ENCODE measurements at regions not wholly inside any gene's neighbourhood (a gene's known extent, or its start where the extent isn't known, plus 50 kb on each side); places are given as distances from the start of the nearest gene placed in this dataset.
A peak's percentile ranks its signal among the peaks of the same experiment; 100 is the strongest.
"Not testable (repeated sequence)": the region's sequence is repeated elsewhere in the genome, so short reads cannot be mapped to it uniquely, and the experiment has no call there.

- Histone ChIP-seq H3K4me3 (no peak overlapping the region), H3K27ac (no peak overlapping the region)
These were observed 78.5 kb upstream of the DLG1 start for GRCh38 chr3:197376735-197377555.

- H3K4me3 ChIP-seq: no peak overlapping the region
- peak overlapping the region in 1 of 21 experiments; percentile 22 for H3K27ac ChIP-seq
These were observed 77.6 kb upstream of the DLG1 start for GRCh38 chr3:197376020-197376419.

GRCh38 chr3:197375001-197375441, 76.6 kb upstream of the DLG1 start:
- no peak overlapping the region for H3K27ac ChIP-seq
- no peak overlapping the region for H3K4me3 ChIP-seq

GRCh38 chr3:197373096-197373495, 74.7 kb upstream of the DLG1 start:
- Histone ChIP-seq H3K27ac (no peak overlapping the region), H3K4me3 (no peak overlapping the region)

GRCh38 chr3:197372047-197372661, 73.7 kb upstream of the DLG1 start:
- Histone ChIP-seq H3K4me3 (no peak overlapping the region), H3K27ac (peak overlapping the region in 9 of 21 experiments; percentile 5 to 77 (median 58))

GRCh38 chr3:197371591-197372046, 73.2 kb upstream of the DLG1 start:
- peak overlapping the region in 9 of 21 experiments; percentile 17 to 77 (median 42) for H3K27ac ChIP-seq
- H3K4me3 ChIP-seq: no peak overlapping the region

- H3K27ac ChIP-seq: no peak overlapping the region
These were observed 71.1 kb upstream of the DLG1 start for GRCh38 chr3:197369545-197369944.

GRCh38 chr3:197368821-197369220, 70.4 kb upstream of the DLG1 start:
- Histone ChIP-seq H3K4me3 (no peak overlapping the region), H3K27ac (no peak overlapping the region)

More at GRCh38 chr3:197369545-197369944, 71.1 kb upstream of the DLG1 start:
- H3K4me3 ChIP-seq: no peak overlapping the region

GRCh38 chr3:197368330-197368729, 69.9 kb upstream of the DLG1 start:
- no peak overlapping the region for H3K27ac ChIP-seq
- no peak overlapping the region for H3K4me3 ChIP-seq

GRCh38 chr3:197367081-197367780, 68.8 kb upstream of the DLG1 start:
- Histone ChIP-seq H3K4me3 (no peak overlapping the region), H3K27ac (peak overlapping the region in 9 of 21 experiments; percentile 5 to 57 (median 47))

GRCh38 chr3:197366301-197367044, 68.1 kb upstream of the DLG1 start:
- H3K27ac ChIP-seq: peak overlapping the region in 8 of 21 experiments; percentile 5 to 57 (median 45)
- no peak overlapping the region for H3K4me3 ChIP-seq

- Histone ChIP-seq H3K4me3 (no peak overlapping the region), H3K27ac (peak overlapping the region in 1 of 21 experiments; percentile 14)
These were observed 67.2 kb upstream of the DLG1 start for GRCh38 chr3:197365586-197365985.

- Histone ChIP-seq H3K4me3 (no peak overlapping the region), H3K27ac (no peak overlapping the region)
These were observed 66.1 kb upstream of the DLG1 start for GRCh38 chr3:197364410-197365071.

- Histone ChIP-seq H3K4me3 (no peak overlapping the region), H3K27ac (no peak overlapping the region)
These were observed 65.4 kb upstream of the DLG1 start for GRCh38 chr3:197363553-197364409.

GRCh38 chr3:197362081-197362480, 63.7 kb upstream of the DLG1 start:
- no peak overlapping the region for H3K4me3 ChIP-seq
- H3K27ac ChIP-seq: no peak overlapping the region

GRCh38 chr3:197360095-197360494, 61.7 kb upstream of the DLG1 start:
- not testable (repeated sequence) for H3K4me3 ChIP-seq, H3K27ac ChIP-seq

- H3K4me3 ChIP-seq, H3K27ac ChIP-seq: not testable (repeated sequence)
These were observed 61.1 kb upstream of the DLG1 start for GRCh38 chr3:197359476-197359875.

- no peak overlapping the region for H3K27ac ChIP-seq
These were observed 58.3 kb upstream of the DLG1 start for GRCh38 chr3:197356741-197357140.

More at GRCh38 chr3:197356741-197357140, 58.3 kb upstream of the DLG1 start:
- H3K4me3 ChIP-seq: no peak overlapping the region

Measured in skin epidermis (tissue), 12 donors.